Right forelimb (tissue), 1 donor: ENCODE measurements at regions not wholly inside any gene's neighbourhood (a gene's known extent, or its start where the extent isn't known, plus 50 kb on each side); places are given as distances from the start of the nearest gene placed in this dataset.

Experiments used
- DNase-seq: peaks from one replicate; pipeline ENCODE4 v3.0.0-alpha.2; 2018

GRCh38 chr6:53744321-53744720, 50.5 kb upstream of the LRRC1 start:
- no peak for DNase-seq

- no peak for DNase-seq
These were observed 53.6 kb upstream of the LRRC1 start for GRCh38 chr6:53741034-53741823.

GRCh38 chr6:53737746-53738145, 57.1 kb upstream of the LRRC1 start:
- no peak for DNase-seq

- no peak for DNase-seq
These were observed 58.9 kb upstream of the LRRC1 start for GRCh38 chr6:53735896-53736295.

- no peak for DNase-seq
These were observed 60.1 kb upstream of the LRRC1 start for GRCh38 chr6:53734473-53735299.

GRCh38 chr6:53731866-53732636, 62.8 kb upstream of the LRRC1 start:
- DNase-seq: no peak

- DNase-seq: no peak
These were observed 64.0 kb upstream of the LRRC1 start for GRCh38 chr6:53730767-53731166.

GRCh38 chr6:53728570-53729194, 63.1 kb upstream of the KLHL31 start:
- DNase-seq: peak; percentile 67

- DNase-seq: no peak
These were observed 62.2 kb upstream of the KLHL31 start for GRCh38 chr6:53727748-53728147.

GRCh38 chr6:53725791-53726575, 60.4 kb upstream of the KLHL31 start:
- peak; percentile 83 for DNase-seq

GRCh38 chr6:53724501-53724900, 58.9 kb upstream of the KLHL31 start:
- no peak for DNase-seq

GRCh38 chr6:53723331-53723730, 57.8 kb upstream of the KLHL31 start:
- DNase-seq: no peak

GRCh38 chr6:53721766-53722165, 56.2 kb upstream of the KLHL31 start:
- no peak for DNase-seq

GRCh38 chr6:53718597-53719460, 53.3 kb upstream of the KLHL31 start:
- no peak for DNase-seq

- DNase-seq: no peak
These were observed 52.0 kb upstream of the KLHL31 start for GRCh38 chr6:53717566-53717965.

- DNase-seq: no peak
These were observed 49.9 kb upstream of the KLHL31 start for GRCh38 chr6:53715434-53715833.
